ENCODE measurements at regions not wholly inside any gene's neighbourhood (a gene's known extent, or its start where the extent isn't known, plus 50 kb on each side); places are given as distances from the start of the nearest gene placed in this dataset.

GRCh38 chr6:141163107-141163506, 969.6 kb upstream of the GJE1 start:
- Histone ChIP-seq H2AFZ (ENCODE audit: low read length) (no peak overlapping the region), H3K36me3 (ENCODE audit: insufficient read depth, low read length) (no peaks in the 10 kb centered on the region), H3K27ac (ENCODE audit: low read length) (no peak overlapping the region), H3K4me3 (ENCODE audit: low read length) (no peak overlapping the region), H3K9me3 (ENCODE audit: low read length) (no peaks in the 10 kb centered on the region), H3K4me2 (ENCODE audit: low read depth, low read length, poor library complexity, severe bottlenecking) (no peak overlapping the region), H3K79me2 (ENCODE audit: low read length) (no peaks in the 10 kb centered on the region), H3K9ac (ENCODE audit: low read length) (no peak overlapping the region), H3K4me1 (ENCODE audit: low read length) (no peaks in the 10 kb centered on the region), H4K20me1 (ENCODE audit: insufficient read depth, low read depth, low read length) (no peaks in the 10 kb centered on the region), H3K9me2 (replicated peaks; ENCODE audit: insufficient read depth, low read length) (no peaks in the 10 kb centered on the region), H3K27me3 (ENCODE audit: low read length) (no peaks in the 10 kb centered on the region)
- DNase-seq, result no peak

- Histone ChIP-seq H3K9me3 (ENCODE audit: low read length) (0 out of 2 replicates have a peak, but pooled peaks cover 5% of the 10 kb centered on the region), H3K4me1 (ENCODE audit: low read length) (no peaks in the 10 kb centered on the region), H3K4me2 (ENCODE audit: low read depth, low read length, poor library complexity, severe bottlenecking) (no peak overlapping the region), H3K4me3 (ENCODE audit: low read length) (no peak overlapping the region), H3K36me3 (ENCODE audit: insufficient read depth, low read length) (no peaks in the 10 kb centered on the region), H2AFZ (ENCODE audit: low read length) (no peak overlapping the region), H4K20me1 (ENCODE audit: insufficient read depth, low read depth, low read length) (no peaks in the 10 kb centered on the region), H3K27ac (ENCODE audit: low read length) (no peak overlapping the region), H3K9me2 (replicated peaks; ENCODE audit: insufficient read depth, low read length) (no peaks in the 10 kb centered on the region), H3K9ac (ENCODE audit: low read length) (no peak overlapping the region), H3K27me3 (ENCODE audit: low read length) (no peaks in the 10 kb centered on the region), H3K79me2 (ENCODE audit: low read length) (no peaks in the 10 kb centered on the region)
- DNase-seq, result no peak
These were observed 974.0 kb upstream of the GJE1 start for GRCh38 chr6:141158740-141159139.

GRCh38 chr6:141153563-141153962, 979.2 kb upstream of the GJE1 start:
- H3K4me3 ChIP-seq (ENCODE audit: low read length), result no peak overlapping the region
- H3K9ac ChIP-seq (ENCODE audit: low read length), result no peak overlapping the region
- H3K4me1 ChIP-seq (ENCODE audit: low read length), result no peaks in the 10 kb centered on the region
- no peaks in the 10 kb centered on the region for H3K79me2 ChIP-seq (ENCODE audit: low read length)
- H3K27me3 ChIP-seq (ENCODE audit: low read length), result no peaks in the 10 kb centered on the region
- H3K9me2 ChIP-seq (replicated peaks; ENCODE audit: insufficient read depth, low read length), result no peaks in the 10 kb centered on the region
- no peak overlapping the region for H2AFZ ChIP-seq (ENCODE audit: low read length)
- H3K27ac ChIP-seq (ENCODE audit: low read length), result no peak overlapping the region
- DNase-seq, result no peak
- H3K36me3 ChIP-seq (ENCODE audit: insufficient read depth, low read length), result no peaks in the 10 kb centered on the region
- H3K9me3 ChIP-seq (ENCODE audit: low read length), result 0 out of 2 replicates have a peak, but pooled peaks cover 5% of the 10 kb centered on the region
- H4K20me1 ChIP-seq (ENCODE audit: insufficient read depth, low read depth, low read length), result no peaks in the 10 kb centered on the region
- no peak overlapping the region for H3K4me2 ChIP-seq (ENCODE audit: low read depth, low read length, poor library complexity, severe bottlenecking)

GRCh38 chr6:141152951-141153350, 979.8 kb upstream of the GJE1 start:
- Histone ChIP-seq H3K4me1 (ENCODE audit: low read length) (no peaks in the 10 kb centered on the region), H3K36me3 (ENCODE audit: insufficient read depth, low read length) (no peaks in the 10 kb centered on the region), H3K27ac (ENCODE audit: low read length) (no peak overlapping the region), H4K20me1 (ENCODE audit: insufficient read depth, low read depth, low read length) (no peaks in the 10 kb centered on the region), H3K27me3 (ENCODE audit: low read length) (no peaks in the 10 kb centered on the region), H3K9ac (ENCODE audit: low read length) (no peak overlapping the region), H3K9me2 (replicated peaks; ENCODE audit: insufficient read depth, low read length) (no peaks in the 10 kb centered on the region), H3K4me2 (ENCODE audit: low read depth, low read length, poor library complexity, severe bottlenecking) (no peak overlapping the region), H3K9me3 (ENCODE audit: low read length) (0 out of 2 replicates have a peak, but pooled peaks cover 5% of the 10 kb centered on the region), H3K4me3 (ENCODE audit: low read length) (no peak overlapping the region), H2AFZ (ENCODE audit: low read length) (no peak overlapping the region), H3K79me2 (ENCODE audit: low read length) (no peaks in the 10 kb centered on the region)
- DNase-seq, result no peak

- Histone ChIP-seq H4K20me1 (ENCODE audit: insufficient read depth, low read depth, low read length) (no peaks in the 10 kb centered on the region), H3K4me1 (ENCODE audit: low read length) (no peaks in the 10 kb centered on the region), H3K9me3 (ENCODE audit: low read length) (0 out of 2 replicates have a peak, but pooled peaks cover 5% of the 10 kb centered on the region), H3K9me2 (replicated peaks; ENCODE audit: insufficient read depth, low read length) (no peaks in the 10 kb centered on the region), H3K27me3 (ENCODE audit: low read length) (no peaks in the 10 kb centered on the region), H3K4me3 (ENCODE audit: low read length) (no peak overlapping the region), H3K9ac (ENCODE audit: low read length) (no peak overlapping the region), H3K36me3 (ENCODE audit: insufficient read depth, low read length) (no peaks in the 10 kb centered on the region), H3K79me2 (ENCODE audit: low read length) (no peaks in the 10 kb centered on the region), H3K27ac (ENCODE audit: low read length) (no peak overlapping the region), H3K4me2 (ENCODE audit: low read depth, low read length, poor library complexity, severe bottlenecking) (no peak overlapping the region), H2AFZ (ENCODE audit: low read length) (no peak overlapping the region)
- DNase-seq, result no peak
These were observed 980.9 kb upstream of the GJE1 start for GRCh38 chr6:141151710-141152417.

- peaks cover 3% of the 10 kb centered on the region; the same call in 1 of the 2 replicates for H3K9me3 ChIP-seq (ENCODE audit: low read length)
- H3K4me2 ChIP-seq (ENCODE audit: low read depth, low read length, poor library complexity, severe bottlenecking), result no peak overlapping the region
- DNase-seq, result no peak
- H3K36me3 ChIP-seq (ENCODE audit: insufficient read depth, low read length), result no peaks in the 10 kb centered on the region
- no peak overlapping the region for H2AFZ ChIP-seq (ENCODE audit: low read length)
- no peaks in the 10 kb centered on the region for H3K27me3 ChIP-seq (ENCODE audit: low read length)
- H3K27ac ChIP-seq (ENCODE audit: low read length), result no peak overlapping the region
- no peaks in the 10 kb centered on the region for H3K4me1 ChIP-seq (ENCODE audit: low read length)
- H3K9ac ChIP-seq (ENCODE audit: low read length), result no peak overlapping the region
- H3K4me3 ChIP-seq (ENCODE audit: low read length), result no peak overlapping the region
- no peaks in the 10 kb centered on the region for H4K20me1 ChIP-seq (ENCODE audit: insufficient read depth, low read depth, low read length)
- H3K9me2 ChIP-seq (replicated peaks; ENCODE audit: insufficient read depth, low read length), result no peaks in the 10 kb centered on the region
- no peaks in the 10 kb centered on the region for H3K79me2 ChIP-seq (ENCODE audit: low read length)
These were observed 990.9 kb upstream of the GJE1 start for GRCh38 chr6:141141870-141142269.

- Histone ChIP-seq H3K9me3 (ENCODE audit: low read length) (peaks cover 3% of the 10 kb centered on the region; the same call in 1 of the 2 replicates), H4K20me1 (ENCODE audit: insufficient read depth, low read depth, low read length) (no peaks in the 10 kb centered on the region), H3K9me2 (replicated peaks; ENCODE audit: insufficient read depth, low read length) (no peaks in the 10 kb centered on the region), H3K79me2 (ENCODE audit: low read length) (no peaks in the 10 kb centered on the region), H3K27ac (ENCODE audit: low read length) (no peak overlapping the region), H3K9ac (ENCODE audit: low read length) (no peak overlapping the region), H3K36me3 (ENCODE audit: insufficient read depth, low read length) (no peaks in the 10 kb centered on the region), H3K4me3 (ENCODE audit: low read length) (no peak overlapping the region), H2AFZ (ENCODE audit: low read length) (no peak overlapping the region), H3K4me2 (ENCODE audit: low read depth, low read length, poor library complexity, severe bottlenecking) (no peak overlapping the region), H3K27me3 (ENCODE audit: low read length) (no peaks in the 10 kb centered on the region), H3K4me1 (ENCODE audit: low read length) (no peaks in the 10 kb centered on the region)
- no peak for DNase-seq
These were observed 991.8 kb upstream of the GJE1 start for GRCh38 chr6:141140905-141141304.

GRCh38 chr6:141139461-141139860, 993.3 kb upstream of the GJE1 start:
- no peak overlapping the region for H3K9ac ChIP-seq (ENCODE audit: low read length)
- H3K4me3 ChIP-seq (ENCODE audit: low read length), result no peak overlapping the region
- no peaks in the 10 kb centered on the region for H3K9me2 ChIP-seq (replicated peaks; ENCODE audit: insufficient read depth, low read length)
- H3K27me3 ChIP-seq (ENCODE audit: low read length), result no peaks in the 10 kb centered on the region
- no peak overlapping the region for H3K27ac ChIP-seq (ENCODE audit: low read length)
- no peaks in the 10 kb centered on the region for H4K20me1 ChIP-seq (ENCODE audit: insufficient read depth, low read depth, low read length)
- H3K4me2 ChIP-seq (ENCODE audit: low read depth, low read length, poor library complexity, severe bottlenecking), result no peak overlapping the region
- no peak overlapping the region for H2AFZ ChIP-seq (ENCODE audit: low read length)
- no peak for DNase-seq
- H3K4me1 ChIP-seq (ENCODE audit: low read length), result no peaks in the 10 kb centered on the region
- no peaks in the 10 kb centered on the region for H3K36me3 ChIP-seq (ENCODE audit: insufficient read depth, low read length)
- H3K9me3 ChIP-seq (ENCODE audit: low read length), result no peaks in the 10 kb centered on the region
- no peaks in the 10 kb centered on the region for H3K79me2 ChIP-seq (ENCODE audit: low read length)

Data from Karpas-422 (cell line).